Fibroblast of villous mesenchyme (primary cell): ENCODE measurements at regions not wholly inside any gene's neighbourhood (a gene's known extent, or its start where the extent isn't known, plus 50 kb on each side); places are given as distances from the start of the nearest gene placed in this dataset.

ENCODE experiments used
- DNase-seq: peaks from one replicate; pipeline ENCODE4 v3.0.0-alpha.2; 2010; ENCODE audit warnings: low read depth
- H3K4me3 ChIP-seq: 2 replicates; pipeline ENCODE4 v1.5.1; 2011; ENCODE audit warnings: low read depth, mild to moderate bottlenecking, low read length
- CTCF ChIP-seq: IDR thresholded peaks from 2 replicates; pipeline ENCODE4 v1.5.1; 2012; ENCODE audit warnings: low read depth, mild to moderate bottlenecking, low read length; ENCODE audit not compliant: insufficient read depth

GRCh38 chr5:124552526-124552925 is 193.9 kb downstream of the ZNF608 start:
- no peak for TF ChIP-seq CTCF
- no peak overlapping the region for H3K4me3 ChIP-seq
- DNase-seq = no peak

GRCh38 chr5:124551939-124552279 is 194.5 kb downstream of the ZNF608 start:
- no peak for DNase-seq
- no peak for TF ChIP-seq CTCF
- H3K4me3 ChIP-seq = no peak overlapping the region

GRCh38 chr5:124550731-124551130 is 195.7 kb downstream of the ZNF608 start:
- H3K4me3 ChIP-seq = no peak overlapping the region
- TF ChIP-seq CTCF = no peak
- DNase-seq = no peak

GRCh38 chr5:124549891-124550436 is 196.5 kb downstream of the ZNF608 start:
- TF ChIP-seq CTCF = no peak
- no peak overlapping the region for H3K4me3 ChIP-seq
- DNase-seq = no peak

- H3K4me3 ChIP-seq = no peak overlapping the region
- peak; percentile 36 for DNase-seq
- no peak for TF ChIP-seq CTCF
Observed at GRCh38 chr5:124546643-124547042, 199.8 kb downstream of the ZNF608 start.

- no peak for TF ChIP-seq CTCF
- no peak for DNase-seq
- no peak overlapping the region for H3K4me3 ChIP-seq
Observed at GRCh38 chr5:124544366-124545055, 201.9 kb downstream of the ZNF608 start.

GRCh38 chr5:124538931-124539330 is 207.5 kb downstream of the ZNF608 start:
- no peak for TF ChIP-seq CTCF
- DNase-seq = no peak
- H3K4me3 ChIP-seq = no peak overlapping the region
